Natural killer cell (primary cell): ENCODE measurements at regions not wholly inside any gene's neighbourhood (a gene's known extent, or its start where the extent isn't known, plus 50 kb on each side); places are given as distances from the start of the nearest gene placed in this dataset.

Source experiments
- ATAC-seq, 3 donors: fragments of 150-1000 bp in 2 of 3; fragments of 200-7000 bp in 1 of 3; cut with Tn5 transposase; 1 replicate in 1 of 3; 2 replicates in 2 of 3; pipeline ENCODE4 v1.10.0; 2021; ENCODE audit warnings: mild to moderate bottlenecking in 2 of 3, moderate library complexity in 2 of 3
- DNase-seq, 2 donors: peaks; one replicate each; pipeline versions ENCODE4 v3.0.0 to v3.0.0-alpha.2; 2013 to 2021; ENCODE audit warnings: mixed read lengths in 1 of 2
- H3K27ac ChIP-seq: one replicate; pipeline ENCODE4 v1.5.1; 2013; ENCODE audit warnings: mild to moderate bottlenecking, low read length
- H3K27me3 ChIP-seq: one replicate; pipeline ENCODE4 v1.6.1; 2013; ENCODE audit warnings: low read length; ENCODE audit not compliant: control insufficient read depth, insufficient read depth
- H3K36me3 ChIP-seq: one replicate; pipeline ENCODE4 v1.6.1; 2013; ENCODE audit warnings: low read length; ENCODE audit not compliant: control insufficient read depth, insufficient read depth
- H3K4me1 ChIP-seq: one replicate; pipeline ENCODE4 v1.6.1; 2013; ENCODE audit warnings: low read length; ENCODE audit not compliant: control insufficient read depth, insufficient read depth
- H3K4me3 ChIP-seq: one replicate; pipeline ENCODE4 v1.5.1; 2013; ENCODE audit warnings: low read length
- H3K9me3 ChIP-seq: one replicate; pipeline ENCODE4 v1.6.1; 2013; ENCODE audit warnings: low read length; ENCODE audit not compliant: control insufficient read depth, insufficient read depth
- H3K27ac Mint-ChIP-seq, 2 donors: one replicate each; pipeline ENCODE4 v1.8.0; 2022; ENCODE audit warnings: mild to moderate bottlenecking in 2 of 2, mixed read lengths in 2 of 2, moderate library complexity in 1 of 2
- H3K27me3 Mint-ChIP-seq, 2 donors: one replicate each; pipeline ENCODE4 v1.8.0; 2022; ENCODE audit warnings: low read depth in 2 of 2, mixed read lengths in 2 of 2
- H3K36me3 Mint-ChIP-seq: one replicate; pipeline ENCODE4 v1.8.0; 2022; ENCODE audit warnings: mixed read lengths
- H3K4me1 Mint-ChIP-seq, 2 donors: one replicate each; pipeline ENCODE4 v1.8.0; 2022; ENCODE audit warnings: mixed read lengths in 2 of 2
- H3K4me3 Mint-ChIP-seq: one replicate; pipeline ENCODE4 v1.8.0; 2022; ENCODE audit warnings: mild to moderate bottlenecking, moderate library complexity, mixed read lengths
- H3K9me3 Mint-ChIP-seq, 2 donors: one replicate each; pipeline ENCODE4 v1.8.0; 2022; ENCODE audit warnings: mixed read lengths in 2 of 2
- CTCF ChIP-seq: fragments of 200-600 bp; IDR thresholded peaks from one replicate; pipeline ENCODE4 v1.8.0; 2022; ENCODE audit warnings: antibody characterized with exemption
- WGBS: methylation state at CpG from one replicate; pipeline ENCODE4 v1.1.7; 2013; ENCODE audit warnings: missing lambda C conversion rate; ENCODE audit not compliant: insufficient coverage; 5-methylcytosine and 5-hydroxymethylcytosine counted together
- intact Hi-C: fragments of 100-400 bp; cut with micrococcal nuclease; formaldehyde crosslinking; loops from one replicate; pipeline ENCODE4 v1.14.2; 2022

- Mint-ChIP-seq H3K4me1 (no peaks in the 10 kb centered on the region), H3K4me3 (no peak overlapping the region), H3K9me3 (peaks cover 7 to 10% of the 10 kb centered on the region in 2 donors), H3K27me3 (no peaks in the 10 kb centered on the region), H3K36me3 (peaks cover 2% of the 10 kb centered on the region), H3K27ac (no peak overlapping the region)
- no peak for DNase-seq
- Histone ChIP-seq H3K9me3 (no peaks in the 10 kb centered on the region), H3K4me3 (no peak overlapping the region), H3K27ac (no peak overlapping the region), H3K4me1 (no peaks in the 10 kb centered on the region), H3K27me3 (no peaks in the 10 kb centered on the region), H3K36me3 (no peaks in the 10 kb centered on the region)
- 83% methylated on average over 3 of the region's 6 CpGs for WGBS
- intact Hi-C loops, result no loop called here
- ATAC-seq, result no peak
- no peak for TF ChIP-seq CTCF
Measured at GRCh38 chr2:123870206-123870880, 154.7 kb upstream of the CNTNAP5 start.

- Histone ChIP-seq H3K27ac (no peak overlapping the region), H3K4me1 (no peaks in the 10 kb centered on the region), H3K9me3 (no peaks in the 10 kb centered on the region), H3K4me3 (no peak overlapping the region), H3K27me3 (no peaks in the 10 kb centered on the region), H3K36me3 (no peaks in the 10 kb centered on the region)
- intact Hi-C loops, result no loop called here
- H3K27me3 Mint-ChIP-seq, result no peaks in the 10 kb centered on the region
- no peak overlapping the region for H3K4me3 Mint-ChIP-seq
- H3K27ac Mint-ChIP-seq, result no peak overlapping the region
- ATAC-seq, result no peak
- WGBS, result 84% methylated on average over 4 of the region's 4 CpGs
- no peaks in the 10 kb centered on the region for H3K4me1 Mint-ChIP-seq
- TF ChIP-seq CTCF, result no peak
- H3K36me3 Mint-ChIP-seq, result peaks cover 4% of the 10 kb centered on the region
- H3K9me3 Mint-ChIP-seq, result peaks cover 9 to 13% of the 10 kb centered on the region in 2 donors
- no peak for DNase-seq
Measured at GRCh38 chr2:123870881-123871276, 154.2 kb upstream of the CNTNAP5 start.

- WGBS, result 96% methylated on average over 3 of the region's 3 CpGs
- no peaks in the 10 kb centered on the region for H3K27me3 ChIP-seq
- peaks cover 27 to 29% of the 10 kb centered on the region in 2 donors for H3K9me3 Mint-ChIP-seq
- DNase-seq, result no peak
- no peak overlapping the region for H3K27ac ChIP-seq
- H3K4me1 ChIP-seq, result no peaks in the 10 kb centered on the region
- TF ChIP-seq CTCF, result no peak
- no peaks in the 10 kb centered on the region for H3K4me1 Mint-ChIP-seq
- H3K36me3 ChIP-seq, result no peaks in the 10 kb centered on the region
- peaks cover 17% of the 10 kb centered on the region for H3K9me3 ChIP-seq
- no peaks in the 10 kb centered on the region for H3K27me3 Mint-ChIP-seq
- no peak overlapping the region for H3K27ac Mint-ChIP-seq
- no peak overlapping the region for H3K4me3 ChIP-seq
- intact Hi-C loops, result no loop called here
- ATAC-seq, result no peak
- peaks cover 39% of the 10 kb centered on the region for H3K36me3 Mint-ChIP-seq
- H3K4me3 Mint-ChIP-seq, result no peak overlapping the region
Measured at GRCh38 chr2:123890148-123890547, 134.9 kb upstream of the CNTNAP5 start.

GRCh38 chr2:123894167-123894566 is 130.9 kb upstream of the CNTNAP5 start:
- Histone ChIP-seq H3K27me3 (no peaks in the 10 kb centered on the region), H3K27ac (no peak overlapping the region), H3K4me1 (no peaks in the 10 kb centered on the region), H3K9me3 (peaks cover 17% of the 10 kb centered on the region), H3K36me3 (no peaks in the 10 kb centered on the region), H3K4me3 (no peak overlapping the region)
- intact Hi-C loops, result no loop called here
- Mint-ChIP-seq H3K9me3 (peaks cover 24 to 27% of the 10 kb centered on the region in 2 donors), H3K27me3 (no peaks in the 10 kb centered on the region), H3K4me3 (no peak overlapping the region), H3K4me1 (no peaks in the 10 kb centered on the region), H3K27ac (no peak overlapping the region), H3K36me3 (peaks cover 34% of the 10 kb centered on the region)
- no peak for TF ChIP-seq CTCF
- no peak for ATAC-seq
- WGBS, result 100% methylated on average over 1 of the region's 1 CpG
- DNase-seq, result no peak
